ENCODE measurements at regions not wholly inside any gene's neighbourhood (a gene's known extent, or its start where the extent isn't known, plus 50 kb on each side); places are given as distances from the start of the nearest gene placed in this dataset.

DNA sequence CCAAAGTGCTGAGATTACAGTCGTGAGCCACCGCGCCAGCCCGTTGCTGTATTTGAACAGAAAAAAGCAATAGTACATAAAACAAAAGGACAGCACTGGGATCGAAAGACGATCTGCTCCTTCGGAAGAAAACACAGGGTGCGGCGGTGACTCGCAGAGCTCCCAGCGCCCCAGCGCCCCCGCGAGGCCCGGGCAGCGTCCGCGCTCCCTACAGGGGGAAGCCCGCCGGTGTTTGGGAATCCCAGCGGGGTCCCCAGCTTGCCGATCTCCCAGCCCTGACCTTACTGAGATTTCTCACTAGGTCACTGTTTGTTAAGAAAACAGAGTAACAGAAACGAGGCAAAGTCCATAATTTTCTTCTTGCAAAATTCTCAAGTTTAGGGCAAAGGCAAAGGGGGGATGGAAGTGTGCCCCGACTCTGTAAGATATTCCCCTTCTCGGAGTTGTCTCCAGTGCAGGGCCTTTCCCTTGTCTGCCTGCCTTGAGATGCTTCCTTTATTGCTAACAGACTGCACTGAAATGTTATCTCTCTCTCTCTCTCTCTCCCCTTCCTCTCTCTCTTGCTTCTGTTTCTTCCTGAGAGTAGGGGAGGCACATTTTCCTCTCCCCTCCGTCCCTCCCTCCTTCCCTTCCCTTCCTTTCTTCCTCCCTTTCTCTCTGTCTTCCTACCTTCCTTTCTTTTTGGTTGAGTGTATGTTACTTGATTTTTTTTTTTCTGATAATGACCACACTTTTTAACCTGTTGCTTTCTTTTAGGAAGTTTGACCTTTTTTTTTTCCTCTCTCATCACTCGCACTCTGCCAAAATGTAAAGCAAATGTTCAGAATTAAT, 91.9 kb downstream of the TMEM30B start:
- Histone ChIP-seq H3K27me3 (replicated peaks; ENCODE audit: insufficient read depth) (no peaks in the 10 kb centered on the region), H3K4me3 (peak overlapping the region; percentile 70), H3K36me3 (no peaks in the 10 kb centered on the region), H3K27ac (peak overlapping the region; percentile 51 to 72), H3K9me3 (no peaks in the 10 kb centered on the region), H3K4me1 (ENCODE audit: control insufficient read depth in 1 of 2, low read depth in 2 of 2) (peaks cover 20 to 46% of the 10 kb centered on the region in 2 donors)
- TF ChIP-seq, protein P1, sequence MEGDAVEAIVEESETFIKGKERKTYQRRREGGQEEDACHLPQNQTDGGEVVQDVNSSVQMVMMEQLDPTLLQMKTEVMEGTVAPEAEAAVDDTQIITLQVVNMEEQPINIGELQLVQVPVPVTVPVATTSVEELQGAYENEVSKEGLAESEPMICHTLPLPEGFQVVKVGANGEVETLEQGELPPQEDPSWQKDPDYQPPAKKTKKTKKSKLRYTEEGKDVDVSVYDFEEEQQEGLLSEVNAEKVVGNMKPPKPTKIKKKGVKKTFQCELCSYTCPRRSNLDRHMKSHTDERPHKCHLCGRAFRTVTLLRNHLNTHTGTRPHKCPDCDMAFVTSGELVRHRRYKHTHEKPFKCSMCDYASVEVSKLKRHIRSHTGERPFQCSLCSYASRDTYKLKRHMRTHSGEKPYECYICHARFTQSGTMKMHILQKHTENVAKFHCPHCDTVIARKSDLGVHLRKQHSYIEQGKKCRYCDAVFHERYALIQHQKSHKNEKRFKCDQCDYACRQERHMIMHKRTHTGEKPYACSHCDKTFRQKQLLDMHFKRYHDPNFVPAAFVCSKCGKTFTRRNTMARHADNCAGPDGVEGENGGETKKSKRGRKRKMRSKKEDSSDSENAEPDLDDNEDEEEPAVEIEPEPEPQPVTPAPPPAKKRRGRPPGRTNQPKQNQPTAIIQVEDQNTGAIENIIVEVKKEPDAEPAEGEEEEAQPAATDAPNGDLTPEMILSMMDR (IDR thresholded peaks at IDR 0.05): peak; percentile 59
- ATAC-seq (ENCODE audit: insufficient number of reproducible peaks, low FRiP score, low read depth) (no peak), DNase-seq (ENCODE audit: low spot score) (no peak)

DNA sequence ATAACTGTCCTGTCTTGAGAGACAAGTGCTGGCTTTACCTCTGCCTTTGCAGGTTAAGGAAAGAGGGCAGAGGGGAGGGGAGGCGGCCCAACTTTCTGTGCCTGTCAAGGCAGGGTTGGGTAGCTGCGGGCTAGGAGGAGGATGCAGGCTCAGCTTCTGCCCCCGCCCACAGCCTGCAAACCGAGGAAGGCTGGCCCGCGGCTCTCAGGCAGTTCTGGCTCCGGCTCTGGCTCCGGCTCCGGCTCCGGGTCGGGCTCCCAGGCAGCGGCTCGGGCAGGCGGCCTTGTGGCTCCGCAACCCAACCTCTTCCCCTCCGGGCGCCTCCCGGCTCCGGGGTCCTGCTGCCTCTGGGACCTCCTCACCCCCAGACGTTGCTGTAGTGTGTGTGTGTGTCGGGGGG, 92.9 kb downstream of the TMEM30B start:
- Histone ChIP-seq H3K27ac (peak overlapping the region in 1 of 2 donors; percentile 51), H3K27me3 (replicated peaks; ENCODE audit: insufficient read depth) (no peaks in the 10 kb centered on the region), H3K4me3 (peak overlapping the region; percentile 70), H3K36me3 (no peaks in the 10 kb centered on the region), H3K4me1 (ENCODE audit: control insufficient read depth in 1 of 2, low read depth in 2 of 2) (peaks cover 25 to 54% of the 10 kb centered on the region in 2 donors), H3K9me3 (no peaks in the 10 kb centered on the region)
- TF ChIP-seq, protein P1 (IDR thresholded peaks at IDR 0.05): no peak
- no peak for DNase-seq (ENCODE audit: low spot score)
- ATAC-seq (ENCODE audit: insufficient number of reproducible peaks, low FRiP score, low read depth): no peak

DNA sequence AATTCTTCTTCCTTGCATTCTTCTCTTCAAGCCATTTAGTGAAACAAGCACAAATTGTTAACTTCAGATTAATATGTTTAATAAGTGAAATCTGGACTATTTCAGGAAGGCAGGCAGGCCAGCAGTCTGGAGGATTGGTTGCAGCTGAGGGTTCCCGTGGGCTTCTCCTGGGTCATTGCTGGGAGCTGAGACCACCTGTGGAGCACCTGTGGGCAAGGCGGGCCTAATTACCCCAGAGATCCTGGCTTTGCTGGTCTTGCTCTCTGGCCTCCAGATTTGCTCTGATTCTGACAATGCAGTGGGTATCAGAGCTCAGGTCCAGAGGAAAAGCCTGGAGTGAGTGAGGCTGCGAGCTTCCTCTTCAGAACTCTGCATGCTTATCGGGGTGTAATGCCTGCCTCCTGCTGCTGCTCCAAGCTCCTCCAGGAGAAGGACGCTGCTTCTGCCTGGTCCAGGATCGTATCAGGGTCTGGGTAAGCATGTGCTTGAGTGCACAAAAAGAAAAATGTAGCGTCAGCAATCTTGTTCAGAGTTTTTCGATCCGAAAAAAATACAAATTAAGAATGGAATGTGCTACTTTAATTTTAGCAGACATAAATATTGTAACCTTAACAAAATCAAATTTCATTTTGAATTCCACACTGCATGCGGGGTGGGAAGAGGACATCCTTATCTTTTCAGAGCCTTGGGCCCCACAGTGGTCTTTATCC, 93.8 kb downstream of the TMEM30B start:
- TF ChIP-seq, protein P1 (IDR thresholded peaks at IDR 0.05): no peak
- ATAC-seq (ENCODE audit: insufficient number of reproducible peaks, low FRiP score, low read depth) (no peak), DNase-seq (ENCODE audit: low spot score) (no peak)
- Histone ChIP-seq H3K4me1 (ENCODE audit: control insufficient read depth in 1 of 2, low read depth in 2 of 2) (peaks cover 25 to 54% of the 10 kb centered on the region in 2 donors), H3K9me3 (no peaks in the 10 kb centered on the region), H3K27ac (peak overlapping the region; percentile 24 to 51), H3K4me3 (peak overlapping the region; percentile 70), H3K36me3 (no peaks in the 10 kb centered on the region), H3K27me3 (replicated peaks; ENCODE audit: insufficient read depth) (no peaks in the 10 kb centered on the region)

DNA sequence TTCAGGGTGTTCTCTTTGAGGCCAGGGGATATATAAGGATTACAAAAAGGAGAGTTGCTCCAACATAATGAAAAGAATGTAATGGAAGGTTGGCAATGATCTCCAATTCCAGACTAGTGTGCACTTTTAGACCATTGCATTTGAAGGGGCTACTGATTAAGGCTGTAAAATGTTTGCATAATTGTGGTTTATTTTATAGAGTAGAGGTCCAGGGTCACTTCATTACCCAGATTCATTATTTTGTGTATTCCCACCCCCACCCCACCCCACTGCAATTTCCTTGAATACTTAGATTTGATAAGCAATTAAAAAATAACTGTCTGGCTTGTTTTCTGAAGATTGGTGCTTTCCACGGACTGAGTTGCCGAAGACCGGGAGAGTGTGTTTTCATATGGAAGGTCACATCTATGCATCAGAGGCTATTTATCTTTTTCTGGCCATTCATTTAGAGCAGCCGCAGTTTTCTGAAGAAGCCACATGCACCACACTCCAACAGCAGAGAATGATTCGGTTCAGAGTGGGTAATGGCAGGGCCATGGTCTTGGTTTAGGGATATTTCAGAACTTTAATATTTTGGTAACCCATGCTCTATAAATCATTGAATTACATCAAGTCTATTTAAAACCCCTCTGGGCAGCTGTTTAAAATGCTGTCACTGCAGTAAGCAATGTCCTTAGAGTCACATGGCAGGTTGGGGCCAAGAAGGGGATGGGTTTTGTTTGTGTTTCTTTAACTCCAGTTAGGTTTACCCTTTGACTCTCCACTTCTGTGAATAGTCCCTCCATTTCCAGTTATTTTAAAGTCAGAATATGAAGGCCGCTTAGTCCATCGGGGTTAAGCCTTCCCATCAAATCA, 94.6 kb downstream of the TMEM30B start:
- H3K27ac ChIP-seq: peak overlapping the region in 1 of 2 donors; percentile 51
- TF ChIP-seq, protein P1 (IDR thresholded peaks at IDR 0.05): no peak
- no peak for ATAC-seq (ENCODE audit: insufficient number of reproducible peaks, low FRiP score, low read depth)

More for the DNA sequence above, 94.6 kb downstream of the TMEM30B start:
- Histone ChIP-seq H3K36me3 (no peaks in the 10 kb centered on the region), H3K4me3 (no peak overlapping the region), H3K4me1 (ENCODE audit: control insufficient read depth in 1 of 2, low read depth in 2 of 2) (peaks cover 25 to 54% of the 10 kb centered on the region in 2 donors), H3K27me3 (replicated peaks; ENCODE audit: insufficient read depth) (no peaks in the 10 kb centered on the region), H3K9me3 (no peaks in the 10 kb centered on the region)
- no peak for DNase-seq (ENCODE audit: low spot score)

All from thoracic aorta (tissue), 2 donors.